ENCODE measurements at regions not wholly inside any gene's neighbourhood (a gene's known extent, or its start where the extent isn't known, plus 50 kb on each side); places are given as distances from the start of the nearest gene placed in this dataset.

DNA sequence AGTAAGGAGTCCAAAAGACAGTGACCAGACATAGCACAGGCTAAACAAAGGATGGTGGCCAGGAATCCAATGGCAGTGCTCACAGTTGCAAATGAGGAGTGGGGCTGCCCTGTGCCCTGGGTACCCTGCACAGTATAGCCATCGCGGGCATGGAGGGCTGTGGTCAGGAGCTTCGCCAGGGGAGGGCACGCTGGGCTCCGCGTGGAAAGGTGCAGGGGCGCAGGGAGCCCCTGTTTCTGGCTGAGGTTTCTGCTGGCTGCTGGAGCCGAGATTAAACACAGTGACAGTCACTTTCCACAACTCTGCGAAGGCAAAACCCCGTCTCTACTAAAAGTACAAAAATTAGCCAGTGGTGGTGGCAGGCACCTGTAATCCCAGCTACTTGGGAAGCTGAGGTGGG, 194.7 kb downstream of the GALR1 start:
- TF ChIP-seq GATA1 (IDR thresholded peaks at IDR 0.05; ENCODE audit: low read depth, low read length) = no peak
- TF ChIP-seq POLR2A (IDR thresholded peaks at IDR 0.05; ENCODE audit: low read length) = no peak
- no peak for DNase-seq

DNA sequence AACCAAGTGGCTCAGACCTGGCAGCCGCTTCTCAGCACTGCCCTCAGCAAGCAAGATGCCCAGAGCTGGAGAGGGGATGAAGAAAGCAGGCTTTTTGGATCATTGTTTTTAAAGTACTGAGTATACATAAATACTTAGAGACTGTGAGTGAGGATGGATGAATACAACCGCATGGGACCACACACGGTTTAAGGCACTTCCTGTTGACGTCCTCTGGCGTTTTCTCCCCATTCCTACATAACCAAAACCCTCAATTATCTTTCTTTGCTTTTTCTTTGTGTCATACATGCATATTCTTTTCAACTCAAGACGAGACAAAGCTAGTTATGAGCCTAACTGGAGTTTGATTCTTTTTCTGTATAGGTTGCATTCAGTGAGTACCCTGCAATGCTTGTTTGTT, 198.4 kb downstream of the GALR1 start:
- no peak for TF ChIP-seq POLR2A (IDR thresholded peaks at IDR 0.05; ENCODE audit: low read length)
- no peak for TF ChIP-seq GATA1 (IDR thresholded peaks at IDR 0.05; ENCODE audit: low read depth, low read length)
- no peak for DNase-seq

DNA sequence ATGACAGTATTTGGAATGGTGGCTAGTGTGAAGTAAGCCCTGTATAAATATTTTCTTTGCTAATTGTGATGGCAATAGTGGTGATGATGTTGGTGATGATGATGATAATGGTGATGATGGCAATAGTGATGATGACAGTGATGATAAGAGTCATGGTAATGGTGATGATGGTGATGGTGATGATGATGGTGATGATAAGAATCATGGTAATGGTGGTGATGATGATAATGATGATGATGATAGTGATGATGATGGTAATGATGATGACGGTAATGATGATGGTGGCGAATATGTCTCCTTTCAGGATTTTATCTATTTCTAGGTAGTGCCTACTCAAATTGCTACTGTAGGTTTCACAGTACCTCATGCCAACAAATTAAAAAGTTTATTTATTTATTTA, 205.4 kb downstream of the GALR1 start:
- DNase-seq = no peak

DNA sequence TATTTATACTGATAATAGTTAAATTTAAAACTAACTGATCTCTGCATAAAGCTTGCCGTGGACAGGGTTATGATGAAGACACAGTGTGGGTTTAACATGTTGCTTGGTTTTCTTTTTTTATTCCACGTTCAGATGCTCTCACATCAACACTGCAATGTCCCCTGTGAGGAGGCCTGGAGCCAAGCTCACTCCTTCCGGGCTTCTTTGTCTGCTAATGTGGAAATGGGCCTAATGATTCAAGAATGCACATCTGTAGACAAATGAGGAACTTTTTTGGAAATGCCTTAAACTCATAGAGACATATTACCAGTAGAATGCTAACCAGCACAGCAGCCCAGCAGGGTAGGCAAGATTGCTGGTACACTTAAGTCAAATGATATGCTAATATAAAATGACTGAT, 208.0 kb downstream of the GALR1 start:
- DNase-seq = no peak
- TF ChIP-seq POLR2A (IDR thresholded peaks at IDR 0.05; ENCODE audit: low read length) = no peak
- TF ChIP-seq GATA1 (IDR thresholded peaks at IDR 0.05; ENCODE audit: low read depth, low read length) = no peak

More for the DNA sequence above, 205.4 kb downstream of the GALR1 start:
- TF ChIP-seq POLR2A (IDR thresholded peaks at IDR 0.05; ENCODE audit: low read length) (no peak), GATA1 (IDR thresholded peaks at IDR 0.05; ENCODE audit: low read depth, low read length) (no peak)

DNA sequence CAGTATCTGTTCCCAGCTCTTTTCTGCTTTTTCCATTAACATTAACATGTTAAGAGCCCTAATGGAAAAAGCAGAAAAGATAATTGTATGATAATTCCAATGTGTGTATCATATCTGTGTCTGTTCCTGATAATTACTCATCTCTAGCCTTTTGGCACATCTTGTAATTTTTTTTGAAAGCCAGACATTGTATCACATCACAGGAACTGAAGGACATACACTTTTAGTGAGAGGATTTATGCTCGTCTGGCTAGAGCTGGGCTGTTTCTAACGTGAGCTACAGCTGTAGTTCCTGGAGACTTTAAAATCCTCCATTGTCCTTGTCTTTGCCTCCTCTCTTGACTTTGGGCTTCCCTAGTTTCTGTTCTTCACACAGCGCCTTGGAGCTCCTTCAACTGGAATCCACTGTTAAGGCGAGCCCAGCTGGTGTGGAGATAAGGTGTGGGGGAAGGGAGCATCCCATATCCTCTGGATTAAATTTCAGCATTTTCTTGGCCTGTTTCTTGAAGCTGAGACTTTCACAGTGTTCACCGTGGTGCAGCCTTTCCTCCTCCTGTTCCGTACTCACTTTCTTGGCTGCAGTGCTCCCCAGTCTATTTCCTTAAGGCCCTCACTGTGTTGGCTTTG, 211.5 kb downstream of the GALR1 start:
- TF ChIP-seq POLR2A (IDR thresholded peaks at IDR 0.05; ENCODE audit: low read length) (no peak), GATA1 (IDR thresholded peaks at IDR 0.05; ENCODE audit: low read depth, low read length) (no peak)
- DNase-seq = no peak

DNA sequence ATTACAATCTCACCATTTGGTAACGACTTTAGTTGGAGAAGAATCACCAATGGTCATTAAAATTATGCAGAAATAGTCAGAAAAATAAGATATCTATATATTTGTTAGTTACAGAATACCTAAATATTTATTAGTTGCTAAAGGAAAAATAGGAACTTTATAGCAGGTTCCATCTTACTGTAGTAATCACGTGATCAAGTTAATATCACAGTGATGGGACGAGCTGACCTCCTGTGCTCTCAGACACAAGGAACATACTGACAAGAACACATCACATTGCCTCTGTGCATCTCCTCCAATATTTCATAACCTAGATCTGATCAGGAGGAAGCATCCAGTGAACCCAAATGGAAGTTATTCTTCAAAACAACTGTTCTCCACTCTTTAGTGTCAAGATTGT, 215.3 kb downstream of the GALR1 start:
- no peak for DNase-seq
- no peak for TF ChIP-seq POLR2A (IDR thresholded peaks at IDR 0.05; ENCODE audit: low read length)
- TF ChIP-seq GATA1 (IDR thresholded peaks at IDR 0.05; ENCODE audit: low read depth, low read length) = no peak

DNA sequence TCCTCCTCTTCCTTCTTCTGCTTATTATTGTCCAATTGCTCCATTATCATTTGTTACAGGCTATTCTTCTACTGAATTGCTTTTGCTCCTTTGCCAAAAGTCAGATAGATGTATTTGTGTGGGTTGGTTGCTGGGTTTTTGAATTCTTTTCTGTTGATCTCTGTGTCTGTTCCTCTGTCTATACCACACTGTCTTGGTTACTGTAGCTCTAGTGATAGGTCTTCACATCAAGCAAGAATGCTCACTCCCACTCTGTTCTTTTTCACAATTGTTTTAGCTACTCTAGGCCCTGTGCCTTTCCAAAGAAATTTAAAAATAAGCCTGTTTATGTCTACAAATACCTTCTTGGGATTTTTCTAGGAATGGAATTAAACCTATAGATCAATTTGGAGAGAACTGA, 217.2 kb downstream of the GALR1 start:
- no peak for DNase-seq
- TF ChIP-seq POLR2A (IDR thresholded peaks at IDR 0.05; ENCODE audit: low read length) = no peak
- TF ChIP-seq GATA1 (IDR thresholded peaks at IDR 0.05; ENCODE audit: low read depth, low read length) = no peak

DNA sequence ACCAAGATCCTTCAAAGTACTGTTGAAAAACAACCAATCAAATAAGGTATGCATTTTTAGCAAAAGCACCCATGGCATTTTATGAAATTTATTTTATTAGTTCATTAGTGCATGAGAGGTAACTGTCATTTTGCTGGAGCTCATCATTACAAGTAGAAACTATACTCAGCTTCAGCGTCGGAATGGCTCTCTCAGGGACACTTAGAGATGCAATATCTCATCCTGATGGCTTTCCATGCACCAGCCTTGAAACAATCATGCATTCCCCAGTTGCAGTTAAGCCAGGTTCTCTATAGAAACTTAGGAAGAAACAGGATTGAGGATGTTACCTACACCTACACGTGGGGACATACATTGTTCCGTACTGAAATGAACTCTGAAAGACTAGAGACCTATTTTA, 219.5 kb downstream of the GALR1 start:
- TF ChIP-seq GATA1 (IDR thresholded peaks at IDR 0.05; ENCODE audit: low read depth, low read length) = no peak
- no peak for TF ChIP-seq POLR2A (IDR thresholded peaks at IDR 0.05; ENCODE audit: low read length)
- DNase-seq = no peak

DNA sequence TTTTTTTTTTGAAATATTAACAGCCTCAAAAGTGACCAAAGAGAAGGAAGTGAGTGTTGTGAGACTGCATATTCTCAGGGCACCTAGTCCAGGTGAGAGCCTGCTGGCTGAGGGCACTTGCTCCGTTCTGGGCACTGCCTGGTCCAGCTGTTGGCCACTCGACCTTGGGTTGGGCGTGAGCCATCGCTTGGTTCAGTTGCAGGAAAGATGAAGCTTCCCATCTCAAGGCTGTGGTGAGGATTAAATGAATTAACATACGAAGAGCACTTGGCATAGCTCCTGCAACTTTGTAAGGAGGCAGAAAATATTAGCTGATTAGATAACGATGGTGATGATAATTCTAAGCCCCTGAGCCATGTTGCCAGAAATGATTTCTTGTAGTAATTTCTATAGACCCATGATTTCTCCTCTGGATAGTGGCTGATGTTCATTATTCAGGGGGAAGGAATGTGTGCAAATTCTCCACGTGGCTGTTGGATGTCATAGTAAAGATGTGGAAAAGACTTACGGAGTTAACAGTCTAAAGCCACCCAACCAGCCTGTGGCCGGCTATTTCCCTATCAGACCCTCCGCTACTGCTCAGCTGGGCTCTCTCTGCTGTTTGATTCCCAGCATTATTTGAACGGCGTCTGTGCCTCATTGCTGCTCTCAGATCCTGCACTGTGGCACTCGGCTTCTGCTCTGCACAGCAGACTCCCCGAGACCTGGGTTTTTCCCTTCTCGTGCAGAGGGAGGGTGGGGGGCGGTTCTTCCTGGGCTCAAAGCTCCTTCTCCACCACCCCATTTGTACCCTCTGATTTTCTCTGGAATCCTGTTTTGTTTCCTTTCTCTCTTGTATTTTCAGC, 221.1 kb downstream of the GALR1 start:
- TF ChIP-seq GATA1 (IDR thresholded peaks at IDR 0.05; ENCODE audit: low read depth, low read length) (no peak), POLR2A (IDR thresholded peaks at IDR 0.05; ENCODE audit: low read length) (no peak)
- no peak for DNase-seq

DNA sequence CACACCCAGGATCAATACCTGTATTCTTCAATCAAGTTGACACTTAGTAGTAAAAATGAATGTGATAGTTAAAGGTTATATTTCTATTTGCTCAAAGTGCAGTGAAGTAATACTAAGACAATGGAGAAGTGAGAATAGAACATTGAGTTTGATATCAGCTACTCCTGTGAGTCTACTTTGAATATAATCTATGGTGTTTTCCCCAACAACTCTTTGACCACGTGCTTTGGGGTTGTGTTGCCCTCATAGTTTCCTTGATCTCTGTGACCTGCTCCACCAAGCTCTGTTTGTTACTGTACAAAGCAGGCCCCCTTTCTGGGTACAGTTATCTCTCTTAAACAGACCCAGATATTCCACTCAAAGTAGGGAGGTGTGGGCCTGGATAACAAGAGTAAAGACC, 222.9 kb downstream of the GALR1 start:
- TF ChIP-seq POLR2A (IDR thresholded peaks at IDR 0.05; ENCODE audit: low read length) (no peak), GATA1 (IDR thresholded peaks at IDR 0.05; ENCODE audit: low read depth, low read length) (no peak)
- DNase-seq = peak in 1 of 2 experiments; percentile 19

DNA sequence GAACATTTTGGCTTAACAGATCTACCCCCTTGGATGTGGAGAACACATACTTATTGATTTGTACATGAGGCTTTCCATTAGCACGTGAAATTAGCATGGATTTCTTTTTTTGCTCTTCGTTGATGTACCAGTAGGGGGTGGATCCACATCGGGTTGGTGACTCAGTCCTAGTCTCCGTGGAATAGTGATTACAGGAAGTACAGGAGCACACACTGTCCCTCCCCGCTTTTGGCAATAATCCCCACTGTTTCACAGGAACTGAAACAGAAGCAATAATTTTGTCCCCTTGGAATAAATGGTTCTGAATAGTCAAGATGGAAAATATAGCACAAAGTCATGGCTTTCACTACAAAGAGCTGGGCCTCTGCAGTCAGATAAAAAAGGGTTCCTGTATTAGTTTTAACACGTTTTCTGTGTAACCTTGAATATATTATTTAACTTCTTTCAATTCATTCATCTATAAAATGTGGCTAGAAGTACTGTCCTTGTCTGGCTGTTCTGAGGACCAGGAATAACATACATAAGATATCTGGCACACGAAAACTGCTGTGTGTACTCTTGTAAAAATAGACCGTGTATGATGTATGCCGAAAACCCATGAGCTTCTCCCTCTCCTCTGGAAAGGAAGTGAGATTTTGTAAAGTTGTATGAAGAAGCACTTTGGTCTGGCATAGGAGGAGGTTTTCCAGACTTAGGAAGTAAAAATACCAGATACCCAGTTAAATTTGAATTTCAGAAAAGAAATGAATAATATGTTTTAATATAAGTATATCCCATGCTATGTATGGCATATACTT, 229.2 kb downstream of the GALR1 start:
- no peak for TF ChIP-seq GATA1 (IDR thresholded peaks at IDR 0.05; ENCODE audit: low read depth, low read length)
- no peak for TF ChIP-seq POLR2A (IDR thresholded peaks at IDR 0.05; ENCODE audit: low read length)
- DNase-seq = no peak

DNA sequence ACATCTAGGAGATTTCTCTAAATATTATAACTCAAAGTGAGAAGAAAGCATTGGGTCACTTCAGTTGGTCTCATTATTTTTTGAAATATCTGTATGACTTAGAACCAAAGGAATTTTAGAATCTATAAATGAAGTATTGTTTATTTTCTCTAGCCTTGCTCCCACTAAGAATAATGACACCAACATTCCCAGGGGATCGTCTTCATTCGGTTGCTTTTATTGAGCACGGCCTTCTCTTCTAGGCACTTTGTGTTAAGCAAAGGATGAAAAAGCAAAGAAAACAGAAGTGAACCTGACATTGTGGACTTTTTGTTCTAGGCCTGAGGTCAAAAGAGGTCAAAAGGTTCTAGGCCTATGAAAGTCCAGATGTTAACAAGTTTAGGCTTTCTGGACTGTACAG, 231.9 kb downstream of the GALR1 start:
- TF ChIP-seq GATA1 (IDR thresholded peaks at IDR 0.05; ENCODE audit: low read depth, low read length) (no peak), POLR2A (IDR thresholded peaks at IDR 0.05; ENCODE audit: low read length) (no peak)
- no peak for DNase-seq

DNA sequence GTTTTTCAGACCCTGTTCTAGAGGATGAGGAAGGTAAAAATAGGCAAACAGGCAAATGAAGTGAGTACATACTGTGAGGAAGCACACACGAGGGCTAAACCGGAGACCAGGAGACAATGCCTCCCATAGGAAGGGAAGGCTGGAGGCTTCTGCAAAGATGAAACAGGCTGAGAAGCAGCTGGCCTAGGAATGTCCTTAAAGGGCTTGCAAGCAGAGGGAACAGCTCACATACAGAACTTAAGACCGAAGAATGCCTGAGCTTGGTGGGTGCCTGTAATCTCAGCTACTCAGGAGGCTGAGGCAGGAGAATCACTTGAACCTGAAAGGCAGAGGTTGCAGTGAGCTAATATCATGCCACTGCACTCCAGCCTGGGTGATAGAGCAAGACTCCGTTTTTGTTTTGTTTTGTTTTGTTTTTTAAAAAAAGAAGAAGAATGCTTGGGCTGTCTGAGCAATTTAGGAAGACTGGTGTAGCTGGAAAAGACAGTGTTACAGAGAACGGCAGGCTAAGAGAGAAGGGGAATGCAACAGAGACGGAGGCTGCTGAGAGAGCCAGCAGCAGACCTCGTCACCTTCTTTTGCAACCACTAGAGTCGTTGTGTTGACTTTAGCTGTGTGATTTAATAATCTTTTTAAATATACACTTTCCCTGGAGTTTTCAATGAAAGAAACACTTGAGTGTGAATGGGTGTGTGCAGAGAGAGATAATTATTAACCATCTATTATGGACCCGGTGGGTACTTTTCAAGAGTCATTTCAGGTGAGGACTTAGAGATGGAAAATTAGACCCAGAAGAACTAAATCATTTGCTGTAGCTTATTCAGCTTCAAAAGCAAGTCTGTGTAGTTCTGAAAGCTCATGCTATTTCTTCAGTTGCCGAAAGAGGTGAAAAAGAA, 232.8 kb downstream of the GALR1 start:
- TF ChIP-seq POLR2A (IDR thresholded peaks at IDR 0.05; ENCODE audit: low read length) (no peak), GATA1 (IDR thresholded peaks at IDR 0.05; ENCODE audit: low read depth, low read length) (no peak)
- no peak for DNase-seq

Measured in erythroblast (primary cell).